ENCODE measurements at regions not wholly inside any gene's neighbourhood (a gene's known extent, or its start where the extent isn't known, plus 50 kb on each side); places are given as distances from the start of the nearest gene placed in this dataset.

- no peak for DNase-seq
Measured at GRCh38 chr14:80378084-80378690, 166.9 kb upstream of the DIO2 start.

- no peak for DNase-seq
Measured at GRCh38 chr14:80364816-80365215, 153.5 kb upstream of the DIO2 start.

GRCh38 chr14:80364274-80364673, 153.0 kb upstream of the DIO2 start:
- peak; percentile 5 for DNase-seq

- DNase-seq: no peak
Measured at GRCh38 chr14:80358112-80358511, 146.8 kb upstream of the DIO2 start.

- DNase-seq: no peak
Measured at GRCh38 chr14:80356413-80356812, 145.1 kb upstream of the DIO2 start.

- DNase-seq: no peak
Measured at GRCh38 chr14:80354860-80355581, 143.7 kb upstream of the DIO2 start.

- no peak for DNase-seq
Measured at GRCh38 chr14:80352471-80352870, 141.2 kb upstream of the DIO2 start.

- DNase-seq: no peak
Measured at GRCh38 chr14:80350707-80351106, 139.4 kb upstream of the DIO2 start.

GRCh38 chr14:80346395-80346794, 135.1 kb upstream of the DIO2 start:
- no peak for DNase-seq

GRCh38 chr14:80344208-80344607, 132.9 kb upstream of the DIO2 start:
- no peak for DNase-seq

GRCh38 chr14:80336608-80337106, 125.4 kb upstream of the DIO2 start:
- no peak for DNase-seq

- DNase-seq: no peak
Measured at GRCh38 chr14:80325688-80326087, 114.4 kb upstream of the DIO2 start.

GRCh38 chr14:80325112-80325511, 113.8 kb upstream of the DIO2 start:
- no peak for DNase-seq

- DNase-seq: no peak
Measured at GRCh38 chr14:80324649-80325048, 113.3 kb upstream of the DIO2 start.

GRCh38 chr14:80323038-80323665, 111.8 kb upstream of the DIO2 start:
- DNase-seq: no peak

- no peak for DNase-seq
Measured at GRCh38 chr14:80316441-80316840, 105.1 kb upstream of the DIO2 start.

- DNase-seq: no peak
Measured at GRCh38 chr14:80315681-80316080, 104.4 kb upstream of the DIO2 start.

GRCh38 chr14:80313806-80314205, 102.5 kb upstream of the DIO2 start:
- DNase-seq: no peak

GRCh38 chr14:80310938-80311750, 99.8 kb upstream of the DIO2 start:
- DNase-seq: no peak

GRCh38 chr14:80304125-80304766, 92.9 kb upstream of the DIO2 start:
- DNase-seq: no peak

- DNase-seq: no peak
Measured at GRCh38 chr14:80300351-80300750, 89.0 kb upstream of the DIO2 start.

GRCh38 chr14:80298491-80299017, 87.2 kb upstream of the DIO2 start:
- no peak for DNase-seq

- DNase-seq: no peak
Measured at GRCh38 chr14:80291101-80291500, 79.8 kb upstream of the DIO2 start.
